Peyer's patch (tissue), 4 donors: ENCODE measurements at regions not wholly inside any gene's neighbourhood (a gene's known extent, or its start where the extent isn't known, plus 50 kb on each side); places are given as distances from the start of the nearest gene placed in this dataset.

Experiments
- POLR2A ChIP-seq, 2 donors: fragments of 450-650 bp; IDR thresholded peaks; one replicate each; pipeline ENCODE4 v1.5.1; 2017; ENCODE audit warnings: antibody characterized with exemption in 2 of 2, mild to moderate bottlenecking in 2 of 2, moderate library complexity in 2 of 2
- TF ChIP-seq, protein P1 (sequence below), 6 experiments: fragments of 450-650 bp in 4 of 6; fragments of 200-600 bp in 2 of 6; sonication (generic) in 1 of 6; IDR thresholded peaks; one replicate each; pipeline ENCODE4 v1.5.1; 2017 to 2019; ENCODE audit warnings: antibody characterized with exemption in 6 of 6, mild to moderate bottlenecking in 3 of 6, moderate library complexity in 1 of 6

DNA sequence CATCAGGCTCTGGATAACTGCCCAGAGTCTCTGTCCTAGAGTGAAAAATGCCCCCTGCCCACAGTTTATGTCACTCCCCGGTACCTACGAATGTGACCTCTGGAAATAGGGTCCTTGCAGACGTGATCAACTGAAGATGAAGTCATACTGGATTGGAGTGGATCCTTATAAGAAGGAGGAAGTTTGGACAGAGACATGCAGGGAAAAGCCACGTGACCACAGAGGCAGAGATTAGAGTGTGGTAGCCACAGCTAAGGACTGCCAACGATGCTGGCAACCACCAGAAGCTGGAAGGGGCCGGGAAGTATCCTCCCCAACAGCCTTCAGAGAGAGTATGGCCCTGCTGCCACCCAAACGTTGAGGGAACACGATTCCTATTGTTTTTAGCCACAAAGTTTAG is 101.2 kb upstream of the NCOR2 start:
- TF ChIP-seq, protein P1, sequence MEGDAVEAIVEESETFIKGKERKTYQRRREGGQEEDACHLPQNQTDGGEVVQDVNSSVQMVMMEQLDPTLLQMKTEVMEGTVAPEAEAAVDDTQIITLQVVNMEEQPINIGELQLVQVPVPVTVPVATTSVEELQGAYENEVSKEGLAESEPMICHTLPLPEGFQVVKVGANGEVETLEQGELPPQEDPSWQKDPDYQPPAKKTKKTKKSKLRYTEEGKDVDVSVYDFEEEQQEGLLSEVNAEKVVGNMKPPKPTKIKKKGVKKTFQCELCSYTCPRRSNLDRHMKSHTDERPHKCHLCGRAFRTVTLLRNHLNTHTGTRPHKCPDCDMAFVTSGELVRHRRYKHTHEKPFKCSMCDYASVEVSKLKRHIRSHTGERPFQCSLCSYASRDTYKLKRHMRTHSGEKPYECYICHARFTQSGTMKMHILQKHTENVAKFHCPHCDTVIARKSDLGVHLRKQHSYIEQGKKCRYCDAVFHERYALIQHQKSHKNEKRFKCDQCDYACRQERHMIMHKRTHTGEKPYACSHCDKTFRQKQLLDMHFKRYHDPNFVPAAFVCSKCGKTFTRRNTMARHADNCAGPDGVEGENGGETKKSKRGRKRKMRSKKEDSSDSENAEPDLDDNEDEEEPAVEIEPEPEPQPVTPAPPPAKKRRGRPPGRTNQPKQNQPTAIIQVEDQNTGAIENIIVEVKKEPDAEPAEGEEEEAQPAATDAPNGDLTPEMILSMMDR (IDR thresholded peaks at IDR 0.05), result no peak
- no peak for TF ChIP-seq POLR2A (IDR thresholded peaks at IDR 0.05)
